ENCODE measurements at regions not wholly inside any gene's neighbourhood (a gene's known extent, or its start where the extent isn't known, plus 50 kb on each side); places are given as distances from the start of the nearest gene placed in this dataset.
A peak's percentile ranks its signal among the peaks of the same experiment; 100 is the strongest.

- WGBS, 2 experiments (ENCODE audit: extremely low coverage in 1 of 2, insufficient coverage in 1 of 2, insufficient read length in 1 of 2, insufficient replicate concordance in 2 of 2, low coverage in 1 of 2, low lambda C conversion rate in 2 of 2, missing lambda C conversion rate in 1 of 2) = 70% methylated on average over 2 of the region's 2 CpGs; no CpG with 5 or more reads in 1 of the 2 experiments
- H3K23me2 ChIP-seq (ENCODE audit: low read depth, low read length) = no peaks in the 10 kb centered on the region
- H3K56ac ChIP-seq (replicated peaks; ENCODE audit: insufficient read length, low read depth, low read length) = no peak overlapping the region
- no peak overlapping the region for H3K9ac ChIP-seq (replicated peaks in 1 of 4; ENCODE audit: extremely low read depth in 1 of 4, low read depth in 3 of 4, low read length in 3 of 4)
- H3K4me1 ChIP-seq (replicated peaks in 1 of 4; ENCODE audit: control insufficient read depth in 3 of 4, insufficient read depth in 4 of 4, low read length in 3 of 4) = peaks cover 6 to 20% (median 15%) of the 10 kb centered on the region in 4 experiments
- H2BK5ac ChIP-seq (ENCODE audit: low read depth, low read length) = no peak overlapping the region
- H3K14ac ChIP-seq (ENCODE audit: insufficient read length) = no peak overlapping the region
- DNase-seq (ENCODE audit: low read depth in 1 of 2, low spot score in 2 of 2) (no peak), FAIRE-seq (no peak)
- no peak overlapping the region for H3K4me2 ChIP-seq (ENCODE audit: insufficient read depth in 1 of 2, low read depth in 2 of 2, low read length in 2 of 2)
- no peaks in the 10 kb centered on the region for H3K27me3 ChIP-seq (replicated peaks in 1 of 4; ENCODE audit: control insufficient read depth in 3 of 4, extremely low read depth in 1 of 4, insufficient read depth in 3 of 4, low read length in 3 of 4)
- H2BK12ac ChIP-seq (ENCODE audit: low read depth, low read length) = no peak overlapping the region
- no peak overlapping the region for H3K18ac ChIP-seq (ENCODE audit: extremely low read depth, low read length)
- TF ChIP-seq SRF (IDR thresholded peaks at IDR 0.05; ENCODE audit: low read depth, low read length) = no peak
- TF ChIP-seq MAFK (IDR thresholded peaks at IDR 0.05; ENCODE audit: low read depth, low read length) = no peak
- TF ChIP-seq RNF2 (IDR thresholded peaks at IDR 0.05; ENCODE audit: borderline replicate concordance, low read depth, low read length, missing control alignments, poor library complexity, severe bottlenecking) = no peak
- TF ChIP-seq EZH2 (IDR thresholded peaks at IDR 0.05; ENCODE audit: low read depth, low read length, severe bottlenecking) = no peak
- TF ChIP-seq RAD21 (IDR thresholded peaks at IDR 0.05 in 1 of 2, conservative IDR thresholded peaks at IDR 0.05 in 1 of 2; ENCODE audit: low read depth in 2 of 2, low read length in 2 of 2) = no peak
- TF ChIP-seq GTF2F1 (IDR thresholded peaks at IDR 0.05; ENCODE audit: borderline replicate concordance, low read depth, low read length) = no peak
- TF ChIP-seq NANOG (IDR thresholded peaks at IDR 0.05; ENCODE audit: insufficient read depth, low read depth, low read length, poor library complexity, severe bottlenecking) = no peak
- no peak for TF ChIP-seq POLR2A (IDR thresholded peaks at IDR 0.05; ENCODE audit: control extremely low read depth in 1 of 2, low read depth in 2 of 2, low read length in 2 of 2)
- no peak for TF ChIP-seq SIN3A (conservative IDR thresholded peaks at IDR 0.05 in 1 of 2, IDR thresholded peaks at IDR 0.05 in 1 of 2; ENCODE audit: low read depth in 1 of 2, low read length in 2 of 2)
- TF ChIP-seq KDM1A (IDR thresholded peaks at IDR 0.05; ENCODE audit: borderline replicate concordance, low read length) = no peak
- TF ChIP-seq PHF8 (conservative IDR thresholded peaks at IDR 0.05; ENCODE audit: low read depth, low read length) = no peak
- TF ChIP-seq HDAC2 (IDR thresholded peaks at IDR 0.05; ENCODE audit: borderline replicate concordance in 1 of 2, low read depth in 2 of 2, low read length in 2 of 2) = no peak
- H4K5ac ChIP-seq (ENCODE audit: insufficient read length, low read depth, low read length) = no peak overlapping the region
- H3K4ac ChIP-seq (replicated peaks; ENCODE audit: insufficient read length, low read depth, low read length) = no peak overlapping the region
- H2BK20ac ChIP-seq (ENCODE audit: low read length) = no peak overlapping the region
- no peaks in the 10 kb centered on the region for H3K9me3 ChIP-seq (ENCODE audit: insufficient read depth in 2 of 2, low read depth in 1 of 2, low read length in 1 of 2)
- H3K27ac ChIP-seq (ENCODE audit: low read depth, low read length) = 0 out of 2 replicates have a peak overlapping the region, but pooled peaks have one; percentile 2
- POLR2A ChIA-PET (ENCODE audit: partially characterized antibody) = interaction anchor here (0.7 kb wide), 1 partner anchor 180 kb away, joined by 3 read pairs; no protein-coding TSS in a partner anchor
- H2AFZ ChIP-seq (ENCODE audit: low read length) = no peak overlapping the region
- no peaks in the 10 kb centered on the region for H3K79me1 ChIP-seq (ENCODE audit: low read depth, low read length)
- H2BK120ac ChIP-seq (replicated peaks; ENCODE audit: low read depth, low read length) = no peak overlapping the region
- H4K91ac ChIP-seq (replicated peaks; ENCODE audit: insufficient read length, low read length) = no peak overlapping the region
- H3K36me3 ChIP-seq (ENCODE audit: control insufficient read depth in 2 of 4, insufficient read depth in 4 of 4, low read length in 3 of 4) = no peaks in the 10 kb centered on the region
- no peaks in the 10 kb centered on the region for H3K79me2 ChIP-seq (ENCODE audit: control insufficient read depth in 1 of 2, insufficient read depth in 2 of 2, low read length in 2 of 2)
- H3K23ac ChIP-seq (ENCODE audit: insufficient read length) = no peak overlapping the region
- H2BK15ac ChIP-seq (ENCODE audit: low read length) = no peak overlapping the region
- no peak overlapping the region for H2AK5ac ChIP-seq (ENCODE audit: low read depth, low read length)
- CTCF ChIA-PET (ENCODE audit: partially characterized antibody) = interaction anchor here (0.7 to 4.0 kb wide), 3 partner anchors 11 to 96 kb away, joined by 3 to 23 read pairs (median 7); a partner anchor contains a TSS
- H4K20me1 ChIP-seq (replicated peaks in 1 of 2; ENCODE audit: control insufficient read depth in 1 of 2, insufficient read depth in 2 of 2, low read length in 2 of 2) = no peaks in the 10 kb centered on the region
- H4K8ac ChIP-seq (ENCODE audit: extremely low read depth, insufficient read depth, low read length) = no peak overlapping the region
- no peak overlapping the region for H3K4me3 ChIP-seq (ENCODE audit: extremely low read depth in 1 of 4, insufficient read depth in 2 of 4, low read depth in 3 of 4, low read length in 4 of 4)
Measured at GRCh38 chr18:46268671-46269070, 164.5 kb downstream of the HAUS1 start.

Measured in H1 (cell line).